ENCODE measurements at regions not wholly inside any gene's neighbourhood (a gene's known extent, or its start where the extent isn't known, plus 50 kb on each side); places are given as distances from the start of the nearest gene placed in this dataset.
"Not testable (repeated sequence)": the region's sequence is repeated elsewhere in the genome, so short reads cannot be mapped to it uniquely, and the experiment has no call there.

DNA sequence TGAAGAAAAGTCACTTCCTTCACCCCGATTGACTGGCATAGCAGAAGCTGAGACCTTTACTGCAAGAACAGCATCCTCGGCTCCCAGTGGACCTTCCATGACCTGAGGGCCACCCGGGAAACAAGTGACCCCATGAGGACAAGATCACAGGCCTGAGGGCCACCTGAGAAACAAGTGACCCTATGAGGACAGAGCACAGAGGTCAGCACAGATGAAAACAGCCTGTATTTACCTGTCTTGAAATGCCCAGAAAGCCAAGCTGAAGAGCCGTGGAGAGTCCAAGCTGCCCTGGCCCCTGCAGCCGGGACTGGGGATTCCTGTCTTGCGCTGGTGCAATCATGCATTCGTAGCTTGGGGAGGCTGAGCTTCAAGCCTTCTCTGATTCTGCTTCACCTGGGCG lies 114.2 kb upstream of the SPACA7 start:
- H3K27me3 Mint-ChIP-seq (ENCODE audit: low read depth), result peaks cover 7% of the 10 kb centered on the region
- H3K9me3 Mint-ChIP-seq (ENCODE audit: low read depth), result peaks cover 3% of the 10 kb centered on the region
- no peaks in the 10 kb centered on the region for H3K36me3 Mint-ChIP-seq (ENCODE audit: low read depth)
- no peak for TF ChIP-seq CTCF (IDR thresholded peaks at IDR 0.05)
- H3K4me1 Mint-ChIP-seq (ENCODE audit: low read depth), result no peaks in the 10 kb centered on the region
- DNase-seq (ENCODE audit: low spot score), result no peak
- no peak overlapping the region for H3K27ac Mint-ChIP-seq (ENCODE audit: unreplicated experiment)
- no peak overlapping the region for H3K4me3 Mint-ChIP-seq (ENCODE audit: unreplicated experiment)

GRCh38 chr13:112263152-112263551 lies 113.0 kb upstream of the SPACA7 start:
- Mint-ChIP-seq H3K9me3 (ENCODE audit: low read depth) (peaks cover 3% of the 10 kb centered on the region), H3K27me3 (ENCODE audit: low read depth) (peaks cover 12% of the 10 kb centered on the region), H3K4me1 (ENCODE audit: low read depth) (no peaks in the 10 kb centered on the region), H3K4me3 (ENCODE audit: unreplicated experiment) (no peak overlapping the region), H3K27ac (ENCODE audit: unreplicated experiment) (no peak overlapping the region), H3K36me3 (ENCODE audit: low read depth) (no peaks in the 10 kb centered on the region)
- TF ChIP-seq CTCF (IDR thresholded peaks at IDR 0.05), result no peak
- no peak for DNase-seq (ENCODE audit: low spot score)

DNA sequence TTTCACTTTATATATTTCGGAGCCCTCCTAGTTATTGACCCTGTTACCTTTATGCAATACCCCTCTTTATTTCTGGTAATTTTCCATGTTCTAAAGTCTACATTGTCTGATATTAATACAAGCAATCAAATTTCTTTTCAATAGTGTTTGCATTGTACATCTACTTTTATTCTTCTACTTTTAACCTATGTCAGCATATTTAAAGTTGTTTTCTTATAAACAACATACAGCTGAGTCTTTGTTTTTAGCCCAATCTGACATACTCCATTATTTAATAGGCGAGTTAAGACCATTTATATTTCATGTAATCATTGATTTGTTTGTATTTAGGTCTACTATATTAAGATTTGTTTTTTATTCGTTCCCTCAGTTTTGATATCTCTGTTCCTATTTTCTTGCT lies 108.5 kb upstream of the SPACA7 start:
- Mint-ChIP-seq H3K36me3 (ENCODE audit: low read depth) (no peaks in the 10 kb centered on the region), H3K27me3 (ENCODE audit: low read depth) (peaks cover 4% of the 10 kb centered on the region), H3K4me1 (ENCODE audit: low read depth) (no peaks in the 10 kb centered on the region), H3K9me3 (ENCODE audit: low read depth) (peaks cover 6% of the 10 kb centered on the region), H3K27ac (ENCODE audit: unreplicated experiment) (no peak overlapping the region), H3K4me3 (ENCODE audit: unreplicated experiment) (no peak overlapping the region)
- no peak for DNase-seq (ENCODE audit: low spot score)
- TF ChIP-seq CTCF (IDR thresholded peaks at IDR 0.05), result no peak

- H3K36me3 Mint-ChIP-seq (ENCODE audit: low read depth), result no peaks in the 10 kb centered on the region
- no peak for DNase-seq (ENCODE audit: low spot score)
- H3K9me3 Mint-ChIP-seq (ENCODE audit: low read depth), result peaks cover 12% of the 10 kb centered on the region
- no peak for TF ChIP-seq CTCF (IDR thresholded peaks at IDR 0.05)
- H3K27me3 Mint-ChIP-seq (ENCODE audit: low read depth), result peaks cover 4% of the 10 kb centered on the region
- no peak overlapping the region for H3K4me3 Mint-ChIP-seq (ENCODE audit: unreplicated experiment)
- H3K27ac Mint-ChIP-seq (ENCODE audit: unreplicated experiment), result no peak overlapping the region
- no peaks in the 10 kb centered on the region for H3K4me1 Mint-ChIP-seq (ENCODE audit: low read depth)
These were observed 105.2 kb upstream of the SPACA7 start for GRCh38 chr13:112270951-112271350.

DNA sequence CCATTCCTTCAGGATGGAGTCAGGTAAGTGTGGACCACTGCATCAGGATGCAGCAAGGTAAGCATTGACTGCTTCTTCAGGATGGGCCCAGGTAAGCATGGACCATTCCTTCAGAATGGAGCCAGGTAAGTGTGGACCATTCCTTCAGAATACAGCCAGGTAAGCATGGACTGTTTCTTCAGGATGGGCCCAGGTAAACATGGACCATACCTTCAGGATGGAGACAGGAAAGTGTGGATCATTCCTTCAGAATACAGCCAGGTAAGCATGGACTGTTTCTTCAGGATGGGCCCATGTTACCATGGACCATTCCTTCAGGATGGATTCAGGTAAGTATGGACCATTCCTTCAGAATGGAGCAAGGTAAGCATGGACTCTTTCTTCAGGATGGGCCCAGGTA lies 89.4 kb upstream of the SPACA7 start:
- not testable (repeated sequence) for H3K4me1 Mint-ChIP-seq (ENCODE audit: low read depth); H3K36me3 Mint-ChIP-seq (ENCODE audit: low read depth); H3K9me3 Mint-ChIP-seq (ENCODE audit: low read depth); H3K4me3 Mint-ChIP-seq (ENCODE audit: unreplicated experiment); DNase-seq (ENCODE audit: low spot score); H3K27ac Mint-ChIP-seq (ENCODE audit: unreplicated experiment); H3K27me3 Mint-ChIP-seq (ENCODE audit: low read depth)

DNA sequence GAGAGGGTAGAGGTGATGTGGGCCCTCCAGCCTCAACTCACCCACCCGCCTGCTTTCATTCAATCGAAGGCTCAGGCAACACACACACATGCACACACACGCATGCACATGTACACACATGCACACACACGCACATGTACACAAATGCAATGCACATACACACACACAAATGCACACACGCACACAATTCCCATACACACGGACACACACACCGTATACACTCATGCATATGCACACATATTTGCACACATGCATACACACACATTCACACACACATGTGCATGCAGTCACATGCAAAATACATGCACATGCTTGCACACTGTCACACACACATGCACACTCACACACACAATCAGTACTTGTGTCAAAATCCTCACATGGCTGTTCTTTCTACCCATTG lies 55.9 kb upstream of the SPACA7 start:
- Mint-ChIP-seq H3K36me3 (ENCODE audit: low read depth) (no peaks in the 10 kb centered on the region), H3K4me3 (ENCODE audit: unreplicated experiment) (no peak overlapping the region), H3K27me3 (ENCODE audit: low read depth) (peaks cover 18% of the 10 kb centered on the region), H3K4me1 (ENCODE audit: low read depth) (no peaks in the 10 kb centered on the region), H3K27ac (ENCODE audit: unreplicated experiment) (no peak overlapping the region), H3K9me3 (ENCODE audit: low read depth) (peaks cover 7% of the 10 kb centered on the region)
- TF ChIP-seq CTCF (IDR thresholded peaks at IDR 0.05), result no peak
- DNase-seq (ENCODE audit: low spot score), result no peak

All from chondrocyte (in vitro differentiated cells).